Astrocyte of the cerebellum (primary cell): ENCODE measurements at regions not wholly inside any gene's neighbourhood (a gene's known extent, or its start where the extent isn't known, plus 50 kb on each side); places are given as distances from the start of the nearest gene placed in this dataset.

ENCODE experiments used
- DNase-seq: peaks from one replicate; pipeline ENCODE4 v3.0.0-alpha.2; 2011; ENCODE audit warnings: low read depth
- H3K4me3 ChIP-seq: 2 replicates; pipeline ENCODE4 v1.5.1; 2011; ENCODE audit warnings: mild to moderate bottlenecking, low read depth, low read length, moderate library complexity
- CTCF ChIP-seq: IDR thresholded peaks from 2 replicates; pipeline ENCODE4 v1.5.1; 2012; ENCODE audit warnings: low read length, low read depth, moderate library complexity, mild to moderate bottlenecking; ENCODE audit errors: missing control alignments
- in situ Hi-C: cut with HindIII; loops from 2 replicates; pipeline ENCODE4 v1.10.0; 2017; ENCODE audit warnings: low sequenced_read_pairs

- in situ Hi-C loops, result no loop called here
- no peak overlapping the region for H3K4me3 ChIP-seq
- TF ChIP-seq CTCF, result no peak
- no peak for DNase-seq
These were observed 68.3 kb upstream of the OTOS start for GRCh38 chr2:240208631-240209211.

GRCh38 chr2:240209493-240209892, 69.0 kb upstream of the OTOS start:
- TF ChIP-seq CTCF, result no peak
- DNase-seq, result no peak
- H3K4me3 ChIP-seq, result no peak overlapping the region
- in situ Hi-C loops, result no loop called here

GRCh38 chr2:240210198-240210965, 69.9 kb upstream of the OTOS start:
- no peak for TF ChIP-seq CTCF
- in situ Hi-C loops, result no loop called here
- DNase-seq, result no peak
- H3K4me3 ChIP-seq, result no peak overlapping the region

GRCh38 chr2:240211096-240211495, 70.6 kb upstream of the OTOS start:
- no peak for DNase-seq
- TF ChIP-seq CTCF, result no peak
- H3K4me3 ChIP-seq, result no peak overlapping the region
- in situ Hi-C loops, result no loop called here

- no peak for TF ChIP-seq CTCF
- DNase-seq, result no peak
- H3K4me3 ChIP-seq, result no peak overlapping the region
- in situ Hi-C loops, result no loop called here
These were observed 71.4 kb upstream of the OTOS start for GRCh38 chr2:240211598-240212424.

GRCh38 chr2:240212425-240213225, 72.2 kb upstream of the OTOS start:
- no peak for TF ChIP-seq CTCF
- DNase-seq, result no peak
- in situ Hi-C loops, result no loop called here
- H3K4me3 ChIP-seq, result no peak overlapping the region
